Stimulated activated CD4-positive, alpha-beta T cell treated with anti-CD3 and anti-CD28 coated beads, Interleukin-4, amount 100 ng/mL, for 4 hours (primary cell): ENCODE measurements at regions not wholly inside any gene's neighbourhood (a gene's known extent, or its start where the extent isn't known, plus 50 kb on each side); places are given as distances from the start of the nearest gene placed in this dataset.

Experiments
- DNase-seq, 2 experiments: peaks; one replicate each; pipeline ENCODE4 v3.0.0-alpha.2; 2020

DNA sequence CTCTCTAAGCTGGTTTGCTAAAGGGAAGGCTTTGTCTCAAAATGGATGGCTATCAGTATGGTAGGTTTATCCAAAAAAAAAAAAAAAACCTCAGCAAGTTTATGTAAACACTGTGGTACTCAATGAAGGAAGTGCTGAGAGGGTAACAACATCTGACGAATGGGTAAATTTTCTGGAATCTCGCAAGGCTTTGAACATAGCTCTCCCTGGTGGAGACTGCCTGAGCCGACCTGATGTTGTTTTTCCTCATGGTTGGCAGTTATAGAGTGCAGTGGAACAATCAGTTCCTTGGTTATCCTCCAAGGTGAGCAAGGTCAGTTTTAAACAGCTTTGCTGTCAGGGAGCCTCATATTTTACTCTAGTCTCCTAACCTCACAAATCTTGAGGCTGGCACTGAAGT, 94.6 kb downstream of the ZPLD1 start:
- DNase-seq = no peak

- no peak for DNase-seq
These were observed 95.8 kb downstream of the ZPLD1 start for GRCh38 chr3:102530415-102531181.

DNA sequence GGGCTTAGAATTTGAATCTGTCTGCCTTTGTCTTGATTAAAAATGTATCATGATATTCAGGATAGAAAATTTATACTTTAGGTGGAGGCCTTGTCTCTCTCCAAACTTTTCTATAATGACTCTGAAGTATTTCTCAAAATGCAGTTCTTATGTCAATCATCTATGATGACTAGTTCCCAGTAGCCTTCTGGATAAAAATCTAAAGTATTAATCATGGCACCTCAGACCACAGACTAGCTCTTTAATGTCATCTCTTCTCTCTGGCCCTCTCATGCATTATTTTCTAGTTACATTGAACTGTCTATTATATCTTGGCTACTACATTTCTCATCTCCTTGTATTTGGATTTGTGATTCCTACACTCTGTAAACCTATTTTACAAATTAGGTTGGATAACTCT, 96.9 kb downstream of the ZPLD1 start:
- DNase-seq = no peak

DNA sequence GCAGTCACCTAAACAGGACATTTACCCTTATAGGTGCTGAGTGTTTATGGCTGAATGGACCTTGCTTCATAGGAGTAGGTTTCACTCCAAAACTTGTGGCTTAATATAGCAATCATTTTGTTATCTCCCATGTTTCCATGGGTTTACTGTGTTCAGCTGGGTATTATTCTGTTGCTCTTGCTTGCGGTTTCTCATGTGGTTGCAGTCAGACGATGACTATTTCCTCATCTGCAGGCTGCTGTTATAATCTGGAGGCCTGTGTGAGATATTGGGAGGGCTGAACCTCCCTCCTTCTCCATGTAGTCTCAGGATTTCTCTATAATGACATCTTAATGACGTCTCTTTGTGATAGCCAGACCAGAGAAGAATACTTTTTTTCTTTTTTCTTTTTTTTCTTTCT, 98.1 kb downstream of the ZPLD1 start:
- no peak for DNase-seq

GRCh38 chr3:102533784-102534183, 99.0 kb downstream of the ZPLD1 start:
- DNase-seq = no peak

DNA sequence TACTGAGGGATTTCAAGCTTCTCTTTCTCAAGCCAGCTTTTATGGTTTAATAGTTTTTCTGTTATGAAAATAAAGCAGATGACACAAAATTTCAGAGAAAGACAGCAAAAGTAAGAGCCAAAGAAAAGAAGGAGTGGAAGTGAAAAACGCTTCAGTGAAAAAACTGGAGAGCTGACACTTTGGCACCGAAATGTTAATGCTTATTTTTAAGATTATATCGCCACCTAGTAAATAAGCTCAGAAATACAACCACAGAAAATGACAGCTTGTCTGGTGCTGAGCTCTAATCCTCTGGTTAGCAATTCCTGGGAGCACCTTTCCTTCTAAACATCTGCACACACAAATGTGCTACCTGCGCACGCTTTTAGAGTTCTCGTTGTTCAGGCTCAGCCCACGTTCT, 101.6 kb downstream of the ZPLD1 start:
- DNase-seq = no peak

DNA sequence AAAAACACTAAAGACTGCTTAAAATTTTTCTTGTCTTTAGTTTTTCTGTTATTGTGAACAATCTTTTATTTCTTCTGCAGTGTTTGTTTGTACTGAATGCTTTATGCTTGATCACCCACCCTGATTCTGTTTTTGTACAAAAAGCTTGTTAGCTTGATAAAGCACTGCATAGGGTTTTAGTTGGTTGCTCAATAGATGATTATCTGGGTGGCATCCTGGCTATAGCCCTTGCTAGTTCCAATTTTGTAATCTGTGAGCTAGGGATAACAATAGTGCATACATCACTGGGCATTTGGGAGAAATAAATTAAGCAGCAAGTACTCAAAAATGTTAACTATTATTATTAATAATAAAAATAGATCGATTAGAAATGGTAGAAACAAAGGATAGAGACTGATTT, 102.3 kb downstream of the ZPLD1 start:
- no peak for DNase-seq

- DNase-seq = no peak
These were observed 109.9 kb downstream of the ZPLD1 start for GRCh38 chr3:102544741-102545140.

GRCh38 chr3:102545276-102545675, 110.5 kb downstream of the ZPLD1 start:
- no peak for DNase-seq

GRCh38 chr3:102553876-102554275, 119.1 kb downstream of the ZPLD1 start:
- DNase-seq = no peak

- no peak for DNase-seq
These were observed 135.7 kb downstream of the ZPLD1 start for GRCh38 chr3:102570511-102570910.

DNA sequence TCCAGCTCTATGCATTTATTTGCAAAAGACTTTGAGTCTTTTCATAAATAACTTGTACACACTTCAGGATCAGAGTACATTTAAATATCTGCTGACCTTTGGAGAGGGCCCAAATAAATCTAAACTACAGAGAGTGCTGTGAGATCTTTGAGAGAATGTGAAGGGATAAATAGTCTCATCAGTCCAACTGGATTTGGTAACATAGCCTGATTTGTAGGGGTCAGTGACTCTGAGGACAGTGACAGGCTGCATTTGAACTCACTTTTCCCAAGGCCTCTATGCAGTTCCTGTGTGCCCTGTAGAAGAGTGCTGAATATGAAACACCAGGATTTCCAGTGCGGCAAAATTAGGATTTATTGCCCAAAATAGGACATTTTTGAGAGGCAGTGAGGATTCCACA, 136.2 kb downstream of the ZPLD1 start:
- no peak for DNase-seq

GRCh38 chr3:102571720-102572384, 137.0 kb downstream of the ZPLD1 start:
- no peak for DNase-seq

- DNase-seq = no peak
These were observed 138.7 kb downstream of the ZPLD1 start for GRCh38 chr3:102573483-102574028.

- no peak for DNase-seq
These were observed 139.5 kb downstream of the ZPLD1 start for GRCh38 chr3:102574355-102574754.

DNA sequence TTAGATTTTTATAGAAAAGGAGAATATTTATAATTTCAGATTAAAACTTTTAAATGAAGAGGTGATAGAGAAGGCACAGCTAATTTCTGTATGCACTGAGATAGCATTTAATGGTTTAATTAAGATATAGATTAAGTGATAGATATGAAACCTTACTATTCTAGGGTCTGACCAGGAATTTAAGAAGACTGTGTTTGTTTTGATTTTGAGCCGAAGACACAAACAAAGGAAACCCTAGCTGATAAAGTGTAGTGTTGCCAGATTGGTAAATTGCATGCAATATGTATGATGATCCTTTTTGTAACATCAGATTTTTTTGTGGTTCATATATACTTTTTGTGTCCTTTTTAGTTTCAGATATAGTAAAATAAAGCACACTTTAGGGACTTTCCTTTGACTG, 141.8 kb downstream of the ZPLD1 start:
- no peak for DNase-seq

- DNase-seq = no peak
These were observed 142.4 kb downstream of the ZPLD1 start for GRCh38 chr3:102577082-102577789.

- no peak for DNase-seq
These were observed 145.9 kb downstream of the ZPLD1 start for GRCh38 chr3:102580760-102581159.

DNA sequence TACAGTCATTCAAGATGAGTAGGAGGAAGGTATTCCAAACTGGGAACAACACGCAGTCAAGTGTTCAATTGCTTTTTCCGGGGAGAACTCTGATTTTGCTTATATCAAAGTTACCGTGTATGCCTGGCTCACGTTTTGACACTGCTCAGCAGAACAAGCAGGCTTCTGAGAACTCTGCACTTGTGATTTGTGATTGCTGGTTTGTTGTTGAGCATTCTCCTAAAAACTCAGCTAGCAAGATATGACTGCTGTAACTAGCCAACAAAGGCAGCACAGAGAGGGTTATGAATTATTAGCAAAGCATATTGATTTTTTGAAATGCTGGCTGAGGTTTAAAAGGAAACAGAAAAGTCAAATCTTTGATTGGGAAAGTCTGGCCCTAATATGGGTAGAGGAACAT, 151.7 kb downstream of the ZPLD1 start:
- no peak for DNase-seq

- DNase-seq = no peak
These were observed 159.2 kb downstream of the ZPLD1 start for GRCh38 chr3:102593812-102594602.

DNA sequence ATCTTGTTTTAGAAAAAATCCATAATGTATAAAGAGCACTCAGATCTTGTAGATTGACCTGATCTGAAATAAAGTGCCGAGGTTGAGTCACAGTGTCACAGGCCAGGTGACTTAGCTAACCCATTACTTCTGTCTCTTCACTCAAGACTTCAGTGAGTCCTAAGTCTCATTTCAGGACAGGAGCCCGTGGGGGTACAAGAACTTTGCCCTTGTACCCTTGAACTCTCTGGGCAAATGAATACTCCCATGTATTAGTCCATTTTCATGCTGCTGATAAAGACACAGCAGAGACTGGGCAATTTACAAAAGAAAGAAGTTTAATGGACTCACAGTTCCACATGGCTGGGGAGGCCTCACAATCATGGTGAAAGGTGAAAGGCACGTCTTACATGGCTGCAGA, 160.2 kb downstream of the ZPLD1 start:
- no peak for DNase-seq

GRCh38 chr3:102599819-102600576, 165.2 kb downstream of the ZPLD1 start:
- DNase-seq = no peak
